GM21528 (cell line): ENCODE measurements at regions not wholly inside any gene's neighbourhood (a gene's known extent, or its start where the extent isn't known, plus 50 kb on each side); places are given as distances from the start of the nearest gene placed in this dataset.

Source experiments
- ATAC-seq: cut with Tn5 transposase; IDR thresholded peaks from one replicate; pipeline ENCODE4 v1.9.1; 2021; ENCODE audit warnings: mild to moderate bottlenecking, moderate library complexity; ENCODE audit not compliant: unreplicated experiment, low FRiP score

DNA sequence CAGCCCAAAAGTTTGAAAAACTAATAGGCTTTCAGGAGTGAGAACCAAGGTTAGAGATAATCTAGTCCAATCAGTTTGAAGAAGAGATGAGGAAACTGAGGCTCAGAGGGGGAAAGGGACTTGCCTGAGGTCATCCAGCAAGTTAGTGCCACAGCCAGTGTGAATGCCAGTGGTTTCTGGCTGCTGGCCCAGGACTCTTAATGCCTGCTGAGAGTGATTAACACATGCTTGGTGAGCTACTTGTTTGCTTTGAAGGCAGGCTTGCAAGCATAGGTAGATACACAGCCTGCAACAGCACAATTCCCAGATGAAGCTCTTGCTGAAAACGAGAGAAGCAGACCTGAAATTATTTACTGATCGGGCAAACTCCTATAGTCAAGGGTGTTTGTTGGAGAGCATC is 591.6 kb upstream of the SGCD start:
- ATAC-seq = no peak

DNA sequence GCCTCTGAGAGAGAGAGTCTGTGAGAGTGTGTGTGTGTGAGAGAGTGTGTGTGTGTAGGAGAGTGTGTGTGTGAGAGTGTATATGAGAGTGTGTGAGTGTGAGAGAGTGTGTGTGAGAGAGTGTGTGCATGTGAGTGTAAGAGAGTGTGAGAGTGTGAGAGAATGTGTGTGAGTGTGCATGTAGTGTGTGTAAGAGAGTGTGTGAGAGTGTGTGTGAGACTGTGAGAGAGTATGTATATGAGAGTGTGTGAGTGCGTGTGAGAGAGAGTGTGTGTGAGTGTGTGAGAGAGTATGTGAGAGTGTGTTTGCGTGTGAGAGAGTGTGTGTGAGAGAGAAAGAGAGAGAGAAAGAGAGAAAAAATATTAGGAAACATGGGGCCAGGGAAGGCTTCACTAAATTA is 588.3 kb upstream of the SGCD start:
- ATAC-seq = no peak

DNA sequence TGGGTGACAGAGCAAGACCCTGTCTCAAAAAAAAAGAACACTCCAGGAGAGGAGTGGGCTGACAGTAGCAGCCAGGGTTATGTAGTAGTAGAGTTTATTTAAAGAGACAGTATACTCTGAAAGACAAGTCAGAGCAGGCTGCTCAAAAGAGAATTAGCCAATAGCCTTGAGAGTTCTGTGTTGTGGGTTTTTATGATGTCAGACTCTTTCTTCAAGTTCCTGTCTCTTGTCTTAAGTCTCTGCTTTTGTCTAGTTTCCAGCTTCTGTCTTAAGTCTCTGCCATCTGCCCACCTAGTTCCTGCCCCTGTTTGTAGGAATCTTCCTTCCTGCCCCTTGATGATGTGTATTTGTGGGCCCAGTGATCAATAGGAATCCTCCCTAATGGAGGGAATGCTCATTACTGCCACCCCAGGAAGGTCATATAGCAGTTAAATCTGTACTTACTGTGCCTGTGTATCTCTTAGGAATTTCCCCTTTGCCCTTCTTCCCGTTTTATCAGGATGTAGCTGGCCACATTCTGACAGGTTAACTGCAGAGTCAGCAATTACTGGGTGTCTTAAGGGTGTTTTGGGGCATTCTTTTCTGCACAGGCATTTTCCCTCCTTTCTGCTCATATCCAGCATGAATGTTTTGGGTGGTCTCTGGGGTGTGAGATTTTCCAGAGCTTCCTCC is 580.5 kb upstream of the SGCD start:
- ATAC-seq = no peak

DNA sequence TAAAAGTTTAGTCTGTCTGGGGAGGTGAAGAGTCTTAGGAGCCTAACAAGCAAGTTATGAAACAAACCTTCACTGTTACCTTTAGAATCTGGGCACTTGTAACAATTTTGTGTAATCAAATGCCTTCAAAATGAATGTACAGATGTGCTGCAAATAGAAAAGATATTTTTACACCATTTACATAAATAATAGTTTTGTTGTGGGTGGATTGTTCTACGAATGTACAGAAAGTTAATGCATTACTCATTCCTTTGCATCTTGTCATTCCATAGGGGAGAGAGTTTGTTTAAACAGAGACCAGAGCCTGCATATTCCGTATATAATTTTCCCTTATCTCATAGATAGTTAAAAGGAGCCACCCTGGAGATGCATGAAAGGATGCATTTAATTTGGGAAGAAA is 576.9 kb upstream of the SGCD start:
- no peak for ATAC-seq

DNA sequence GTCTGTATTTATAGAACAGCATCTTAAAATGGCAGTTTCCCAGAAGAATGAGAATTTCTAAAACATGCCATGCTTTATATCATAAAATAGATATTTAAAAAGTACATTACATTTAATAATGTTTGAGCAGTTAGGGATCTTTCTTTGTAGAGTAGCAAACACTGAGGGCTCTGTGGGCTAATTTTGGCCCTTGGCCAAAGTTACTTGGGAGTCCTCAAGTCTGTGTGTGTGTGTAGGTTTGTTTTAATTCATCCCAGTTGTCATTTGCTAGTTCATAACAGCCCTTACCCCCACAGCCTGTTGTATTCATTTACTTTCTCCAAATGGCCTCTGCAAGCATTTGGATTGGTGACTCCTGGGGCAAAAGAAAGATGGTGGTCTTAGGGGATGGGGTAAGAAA is 576.4 kb upstream of the SGCD start:
- no peak for ATAC-seq

DNA sequence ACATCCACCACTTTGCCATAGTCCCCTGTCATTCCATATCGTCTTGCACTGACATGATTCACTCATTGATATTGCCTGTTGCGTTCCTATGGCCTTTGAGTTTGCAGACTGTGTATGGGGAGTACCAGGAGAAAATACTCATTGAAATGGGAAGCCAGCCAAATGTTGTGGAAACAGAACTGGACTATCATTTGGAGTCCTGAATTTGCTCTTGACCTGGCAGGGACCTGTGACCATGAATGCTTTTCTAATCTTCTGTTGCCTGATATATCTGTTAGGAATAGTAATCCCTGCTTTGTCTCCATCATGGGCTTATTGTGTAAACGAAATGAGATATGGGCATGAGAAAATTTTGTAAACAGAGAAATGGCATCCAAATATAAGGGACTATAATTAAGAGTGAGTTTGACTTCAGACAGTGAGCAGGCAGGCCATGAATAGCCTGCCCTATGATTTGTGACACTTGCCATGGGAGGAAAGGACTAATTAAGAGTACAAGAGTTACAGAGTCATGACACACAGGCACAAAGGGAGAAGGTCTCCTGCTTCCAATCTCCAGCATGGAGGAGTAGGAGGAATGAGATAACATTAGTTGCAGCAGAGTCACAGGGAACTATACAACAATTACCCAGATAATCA is 572.9 kb upstream of the SGCD start:
- ATAC-seq = no peak

DNA sequence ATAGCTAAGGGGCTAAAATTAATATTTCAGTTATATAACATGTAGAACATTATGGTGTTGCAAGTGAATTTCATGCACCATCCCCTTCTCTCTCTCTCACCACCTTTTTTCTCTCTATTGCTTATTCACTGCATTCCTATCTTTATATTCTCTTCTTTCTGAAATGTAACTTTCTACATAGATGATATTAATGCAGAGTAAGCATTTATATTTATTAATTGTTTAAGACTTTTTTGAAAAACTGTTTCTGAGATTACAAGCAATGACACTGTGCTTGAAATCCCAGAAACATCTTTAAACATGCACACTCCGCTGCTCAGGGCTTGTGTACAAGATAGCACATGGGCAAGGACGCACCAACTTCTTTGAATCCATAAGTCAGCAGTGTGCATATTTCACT is 567.7 kb upstream of the SGCD start:
- ATAC-seq = no peak

DNA sequence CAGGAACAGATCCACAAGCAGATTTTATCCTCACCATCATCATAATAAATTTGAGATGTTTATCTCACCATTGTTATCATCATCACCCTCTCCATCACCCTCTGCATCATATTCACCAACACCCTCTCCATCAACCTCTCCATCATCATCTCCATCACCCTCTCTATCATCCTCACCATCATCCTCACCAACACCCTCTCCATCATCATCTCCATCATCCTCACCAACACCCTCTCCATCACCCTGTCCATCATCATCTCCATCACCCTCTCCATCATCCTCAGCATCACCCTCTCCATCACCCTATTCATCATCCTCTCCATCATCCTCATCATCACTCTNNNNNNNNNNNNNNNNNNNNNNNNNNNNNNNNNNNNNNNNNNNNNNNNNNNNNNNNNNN is 567.0 kb upstream of the SGCD start:
- ATAC-seq = no peak

DNA sequence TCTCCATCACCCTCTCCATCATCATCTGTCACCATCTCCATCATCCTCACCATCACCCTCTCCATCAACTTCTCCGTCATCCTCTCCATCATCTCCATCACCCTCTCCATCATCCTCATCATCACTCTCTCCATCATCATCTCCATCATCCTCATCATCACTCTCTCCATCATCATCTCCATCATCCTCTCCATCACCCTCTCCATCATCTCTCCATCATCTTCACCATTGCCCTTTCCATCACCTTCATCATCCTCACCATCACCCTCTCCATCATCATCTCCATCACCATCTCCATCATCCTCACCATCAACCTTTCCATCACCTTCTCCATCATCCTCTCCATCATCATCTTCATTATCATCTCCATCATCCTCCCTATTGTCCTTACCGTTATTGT is 565.5 kb upstream of the SGCD start:
- ATAC-seq = no peak

DNA sequence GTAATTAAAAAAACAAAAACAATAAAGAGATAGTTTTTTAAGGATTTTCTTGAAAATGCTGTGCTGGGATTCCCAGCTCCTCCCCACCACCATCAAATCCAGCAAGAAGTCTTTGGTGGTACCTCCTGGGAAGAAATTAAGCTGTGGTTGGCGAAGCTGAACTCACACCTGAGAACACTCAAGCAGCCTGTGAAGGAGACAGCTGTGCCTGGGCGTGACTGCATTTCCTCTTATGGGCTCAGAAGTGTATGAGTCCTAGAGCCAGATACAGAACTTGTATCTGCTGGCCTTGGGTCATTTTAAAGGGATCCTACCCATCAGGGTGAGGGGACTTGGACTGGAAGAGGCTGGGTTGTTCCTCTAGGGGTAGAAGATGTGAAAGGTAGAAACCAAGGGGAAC is 561.2 kb upstream of the SGCD start:
- no peak for ATAC-seq

DNA sequence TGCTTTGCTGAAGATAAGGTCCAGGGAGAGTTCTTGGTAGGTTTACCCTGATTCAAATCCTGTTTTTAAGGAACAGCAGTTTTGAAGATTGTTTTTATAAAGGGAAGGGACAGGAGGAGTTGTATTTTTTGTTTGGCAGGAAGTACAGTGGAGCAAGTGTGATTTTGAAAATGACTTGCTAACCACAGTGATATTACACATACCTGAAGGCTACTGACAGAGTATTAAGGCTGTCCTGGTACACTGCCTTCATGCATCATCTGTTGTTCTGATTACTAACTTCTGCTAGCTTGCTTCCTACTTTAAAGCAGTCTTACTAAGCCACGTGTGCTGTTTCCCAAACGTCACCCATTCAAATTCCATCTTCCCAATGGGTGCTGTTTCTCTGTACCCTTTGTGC is 559.5 kb upstream of the SGCD start:
- ATAC-seq = no peak

DNA sequence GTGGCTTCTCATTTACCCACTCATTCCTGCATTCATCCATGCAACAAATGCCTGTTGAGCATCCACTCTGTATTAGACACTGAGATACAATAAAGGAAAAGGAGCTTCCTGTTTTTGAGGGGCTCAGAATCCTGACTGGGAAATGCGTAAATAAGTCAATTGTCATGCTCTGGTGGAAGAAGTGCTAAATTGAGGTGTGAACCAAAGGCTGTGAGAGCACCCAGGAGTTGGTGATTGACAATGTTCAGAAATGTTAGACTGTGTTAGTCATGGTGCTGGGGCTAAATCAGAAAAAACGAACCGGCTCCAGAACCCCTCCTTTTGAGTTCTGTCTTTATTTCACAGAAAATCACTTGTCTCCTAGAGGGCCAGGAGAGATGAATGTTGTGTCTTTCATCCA is 558.6 kb upstream of the SGCD start:
- ATAC-seq = no peak

DNA sequence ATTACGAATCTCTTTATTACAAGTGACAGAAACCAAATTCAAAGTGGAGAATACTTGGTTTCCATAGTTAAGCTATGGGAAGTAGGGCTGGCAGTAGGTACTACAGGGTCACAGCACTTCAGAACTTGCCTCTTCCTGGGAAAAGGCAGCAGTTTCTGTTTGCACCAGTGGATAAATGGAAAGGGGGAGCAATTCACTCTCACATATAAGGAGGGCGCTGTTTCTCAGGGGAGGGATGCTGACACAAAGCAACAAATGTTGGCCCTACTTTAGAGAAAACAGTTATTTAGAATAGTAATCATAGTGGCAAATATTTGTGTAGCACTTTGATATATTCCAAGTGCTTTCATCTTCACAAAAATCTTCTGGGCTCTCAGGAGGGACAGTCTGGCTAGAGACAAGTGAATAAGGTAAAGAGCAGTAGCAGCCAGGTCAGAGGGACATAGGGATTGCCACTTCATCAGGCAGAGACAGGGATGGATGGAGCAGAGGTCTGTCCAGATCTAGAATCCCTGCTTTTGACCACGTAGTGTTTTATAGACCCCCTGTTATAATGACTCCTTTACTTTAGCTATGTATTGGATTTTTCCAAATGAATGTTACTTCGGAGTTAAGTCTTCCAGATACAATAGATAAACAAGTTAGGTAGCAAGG is 554.8 kb upstream of the SGCD start:
- ATAC-seq = no peak

DNA sequence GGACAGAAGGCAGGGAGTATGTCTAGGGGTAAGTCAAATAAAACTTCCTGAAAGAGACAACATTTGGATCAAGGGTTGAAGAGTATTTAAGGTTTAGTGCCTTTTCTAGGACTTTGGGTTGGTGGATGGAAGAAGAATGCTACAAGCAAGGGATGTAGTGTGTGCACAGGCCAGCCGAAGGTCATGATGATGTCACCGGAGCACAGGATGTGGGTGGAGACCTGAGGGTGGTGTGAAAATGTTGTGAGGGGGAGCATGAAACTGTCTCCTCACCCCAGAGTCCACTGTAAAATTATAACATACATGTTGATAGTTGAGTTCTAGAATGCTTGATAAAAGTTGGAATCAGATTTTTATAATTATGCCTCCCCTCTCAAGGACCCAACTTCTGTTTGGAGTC is 553.3 kb upstream of the SGCD start:
- ATAC-seq = no peak

DNA sequence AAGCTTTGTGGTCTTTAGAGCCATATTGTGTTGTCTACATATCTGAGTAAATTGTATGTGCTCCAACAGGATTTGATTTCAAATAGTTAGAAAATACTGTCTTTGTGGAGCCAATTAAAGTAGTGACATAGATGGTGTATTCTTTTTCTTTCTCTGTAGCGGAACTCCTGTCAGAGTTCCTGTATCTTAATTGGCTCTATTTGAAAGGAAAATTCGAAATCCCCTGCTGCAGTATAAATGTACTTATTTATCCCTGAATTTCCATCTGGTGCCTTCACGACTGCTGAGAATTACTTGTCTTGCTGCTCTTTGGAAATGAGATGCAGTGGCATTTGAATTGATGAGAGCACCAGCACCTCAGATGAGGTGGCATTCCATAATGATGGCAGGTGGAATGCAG is 546.7 kb upstream of the SGCD start:
- no peak for ATAC-seq

DNA sequence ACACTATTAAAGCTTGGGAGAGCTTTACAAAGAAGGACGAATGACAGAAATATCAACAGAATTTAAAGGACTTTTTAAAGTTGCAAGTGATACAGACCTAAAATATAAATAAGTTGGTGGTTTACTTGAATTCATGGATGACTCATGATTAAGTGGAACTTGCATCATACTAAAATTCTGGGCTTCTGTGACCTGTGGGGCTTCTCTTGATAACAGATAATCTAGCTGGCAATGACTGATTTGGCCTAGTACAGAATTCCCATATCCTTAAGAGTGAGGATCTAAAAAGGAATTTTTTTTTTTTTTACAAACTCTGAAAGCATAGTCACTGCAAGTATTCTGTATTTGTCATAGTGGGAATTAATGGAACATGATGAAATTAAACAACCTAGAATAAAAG is 543.7 kb upstream of the SGCD start:
- ATAC-seq = no peak

DNA sequence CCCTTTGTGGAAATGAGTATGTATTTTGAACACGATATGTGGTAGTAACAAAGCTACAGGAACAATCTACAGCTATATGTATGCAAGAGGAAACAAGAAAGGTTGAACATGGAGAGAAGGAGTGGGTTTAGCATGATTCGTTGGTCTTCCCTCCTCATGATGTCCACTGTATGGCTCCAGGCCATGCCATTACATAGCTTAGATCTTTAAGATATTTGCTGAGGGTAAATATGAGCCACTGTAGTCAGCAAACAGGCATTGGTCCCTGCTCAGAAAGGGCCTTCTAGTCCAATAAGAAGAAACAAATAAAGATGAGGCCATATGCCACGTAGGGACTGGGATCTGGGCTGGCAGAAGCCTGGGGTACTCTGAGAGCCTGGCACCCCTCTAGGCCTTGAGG is 543.2 kb upstream of the SGCD start:
- ATAC-seq = no peak

DNA sequence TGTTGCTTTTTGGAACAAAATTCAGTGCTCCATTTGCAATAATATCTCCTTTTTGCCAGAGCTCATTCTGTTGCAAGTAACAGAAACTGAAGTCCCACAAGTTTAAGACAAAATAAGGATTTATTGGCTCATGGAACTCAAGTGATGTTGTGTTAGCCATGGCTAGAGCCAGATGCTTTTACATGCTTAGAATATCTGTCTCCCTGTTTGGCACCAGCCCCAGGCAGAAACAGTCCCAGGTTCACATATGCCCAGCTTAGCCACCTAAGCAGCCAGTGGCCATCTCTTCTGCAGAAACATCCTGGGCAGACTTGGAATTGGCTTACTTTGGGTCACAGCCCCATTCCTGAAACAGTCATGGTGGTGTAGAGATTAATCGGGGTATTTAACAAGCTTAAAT is 540.9 kb upstream of the SGCD start:
- no peak for ATAC-seq

DNA sequence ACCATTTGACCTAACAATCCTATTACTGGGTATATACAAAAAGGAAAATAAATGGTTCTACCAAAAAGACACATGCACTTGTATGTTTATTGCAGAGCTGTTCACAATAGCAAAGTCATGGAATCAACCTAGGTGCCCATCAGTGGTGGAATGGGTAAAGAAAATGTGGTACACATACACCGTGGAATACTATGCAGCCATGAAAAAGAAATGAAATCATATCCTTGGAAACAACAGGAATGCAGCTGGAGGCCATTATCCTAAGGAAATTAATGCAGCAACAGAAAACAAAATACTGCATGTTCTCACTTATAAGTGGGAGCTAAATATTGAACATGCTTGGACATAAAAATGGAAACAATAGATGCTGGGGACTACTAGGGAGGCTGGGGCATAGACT is 534.1 kb upstream of the SGCD start:
- ATAC-seq = no peak

DNA sequence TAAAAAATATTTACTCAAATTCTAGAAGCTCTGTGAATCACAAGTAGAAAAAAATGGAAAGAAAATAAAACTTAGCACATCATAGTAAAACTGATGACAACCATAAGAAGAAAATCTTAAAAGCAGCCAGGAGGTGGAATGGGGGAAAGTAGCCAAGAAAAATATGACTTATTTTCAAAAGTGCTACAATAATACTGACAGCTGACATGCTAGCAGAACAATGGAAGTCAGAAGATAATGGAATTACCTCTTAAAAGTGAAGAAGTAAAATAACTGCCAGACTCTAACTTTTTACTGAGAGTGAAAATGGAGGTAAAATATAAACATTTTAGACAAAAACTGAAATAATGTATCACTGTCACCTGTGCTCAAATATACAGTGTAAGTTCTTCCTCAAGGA is 532.2 kb upstream of the SGCD start:
- ATAC-seq = no peak

DNA sequence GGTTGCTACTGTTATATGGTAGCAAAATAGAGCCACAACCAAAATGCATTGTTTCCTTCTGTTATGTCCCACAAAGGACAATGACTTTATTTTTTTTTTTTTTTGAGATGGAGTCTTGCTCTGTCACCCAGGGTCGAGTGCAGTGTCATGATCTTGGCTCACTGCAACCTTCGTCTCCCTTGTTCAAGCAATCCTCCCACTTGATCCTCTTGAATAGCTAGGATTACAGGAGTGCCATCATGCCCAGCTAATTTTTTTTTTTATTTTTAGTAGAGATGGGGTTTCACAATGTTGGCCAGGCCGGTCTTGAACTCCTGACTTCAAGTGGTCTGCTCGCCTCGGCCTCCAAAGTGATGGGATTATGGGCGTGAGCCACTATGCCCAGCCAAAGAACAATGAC is 527.7 kb upstream of the SGCD start:
- no peak for ATAC-seq

DNA sequence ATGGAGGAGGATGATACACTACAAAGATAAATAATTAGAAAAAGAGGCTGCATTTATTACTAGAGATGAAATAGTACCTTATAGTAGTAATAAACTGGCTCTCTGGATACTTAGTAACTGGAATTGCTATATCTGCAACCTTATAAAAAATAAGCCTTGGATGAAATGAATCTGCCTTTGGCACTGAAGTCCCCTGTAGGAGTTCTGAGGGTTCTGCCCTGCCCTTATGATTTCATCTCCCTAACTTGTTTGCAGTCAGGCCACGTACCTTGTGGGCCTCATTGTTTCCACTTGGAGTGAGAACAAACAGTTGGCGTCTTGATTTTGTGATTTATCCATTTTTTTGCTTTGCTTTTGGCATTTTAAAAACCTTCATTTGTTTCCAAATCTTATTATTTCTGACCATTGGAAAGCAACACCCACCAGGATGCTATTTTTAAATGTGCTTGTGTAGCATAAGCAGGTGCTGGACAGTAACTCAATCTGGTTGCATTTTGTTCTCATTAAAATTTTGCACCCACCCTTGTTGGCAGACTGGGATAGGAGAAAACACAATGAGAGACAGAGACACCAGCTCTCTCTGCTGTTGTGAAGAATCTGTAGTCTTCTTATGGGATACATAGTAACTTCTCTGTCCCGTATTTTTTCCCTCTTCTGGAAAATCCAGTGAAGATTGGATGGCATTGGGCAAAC is 518.9 kb upstream of the SGCD start:
- no peak for ATAC-seq
